SU-DHL-6 (cell line): ENCODE measurements at regions not wholly inside any gene's neighbourhood (a gene's known extent, or its start where the extent isn't known, plus 50 kb on each side); places are given as distances from the start of the nearest gene placed in this dataset.

Experiments
- CTCF ChIP-seq: fragments of 200-600 bp; sonication (generic); IDR thresholded peaks from one replicate; pipeline ENCODE4 v1.5.1; 2017; ENCODE audit warnings: antibody characterized with exemption, mild to moderate bottlenecking, low read length, moderate library complexity; ENCODE audit not compliant: insufficient read depth, poor library complexity, severe bottlenecking
- EZH2phosphoT487 ChIP-seq: fragments of 200-600 bp; sonication (generic), shearing (Covaris generic); conservative IDR thresholded peaks from 2 replicates; pipeline ENCODE4 v1.6.1; 2018; ENCODE audit warnings: mild to moderate bottlenecking, antibody characterized with exemption, low read length, moderate library complexity, mixed read lengths

- TF ChIP-seq CTCF (no peak), EZH2phosphoT487 (no peak)
Observed at GRCh38 chr10:78432583-78432982, 398.9 kb downstream of the RPS24 start.
